ENCODE measurements at regions not wholly inside any gene's neighbourhood (a gene's known extent, or its start where the extent isn't known, plus 50 kb on each side); places are given as distances from the start of the nearest gene placed in this dataset.

DNA sequence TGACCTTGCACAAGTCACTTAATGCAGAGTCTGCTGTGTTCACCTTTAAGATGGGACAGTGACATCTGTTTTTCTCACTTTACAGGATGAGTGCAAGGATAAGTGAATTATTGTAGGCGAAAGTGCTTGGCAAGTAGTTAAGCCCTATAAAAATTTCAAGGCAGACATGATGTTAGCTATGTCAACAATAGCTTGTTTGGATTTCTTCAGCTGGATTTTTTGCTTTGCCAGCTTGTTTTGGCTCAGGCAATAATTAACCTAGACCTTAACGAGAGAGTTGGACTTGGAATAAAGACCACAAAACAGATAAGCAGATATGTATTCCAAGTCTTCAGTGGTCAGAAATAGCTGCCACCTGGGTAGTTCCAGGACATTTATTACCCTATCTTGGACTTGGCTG is 255.2 kb downstream of the ARL4A start:
- TF ChIP-seq ZFP3 (CRISPR knock-in tag; IDR thresholded peaks at IDR 0.05) (no peak), GLIS3 (CRISPR knock-in tag; IDR thresholded peaks at IDR 0.05) (no peak), ZC3H10 (CRISPR knock-in tag; IDR thresholded peaks at IDR 0.05) (no peak), RARB (CRISPR knock-in tag; IDR thresholded peaks at IDR 0.05) (no peak), ARNTL (CRISPR knock-in tag; IDR thresholded peaks at IDR 0.05; ENCODE audit: borderline replicate concordance, low read depth) (no peak), ZNF565 (CRISPR knock-in tag; conservative IDR thresholded peaks at IDR 0.05; ENCODE audit: low read depth) (no peak), ISL1 (CRISPR knock-in tag; IDR thresholded peaks at IDR 0.05) (no peak), ZNF8 (CRISPR knock-in tag; IDR thresholded peaks at IDR 0.05) (no peak), SNAI2 (CRISPR knock-in tag; IDR thresholded peaks at IDR 0.05) (no peak)
- TF ChIP-seq, protein P1, sequence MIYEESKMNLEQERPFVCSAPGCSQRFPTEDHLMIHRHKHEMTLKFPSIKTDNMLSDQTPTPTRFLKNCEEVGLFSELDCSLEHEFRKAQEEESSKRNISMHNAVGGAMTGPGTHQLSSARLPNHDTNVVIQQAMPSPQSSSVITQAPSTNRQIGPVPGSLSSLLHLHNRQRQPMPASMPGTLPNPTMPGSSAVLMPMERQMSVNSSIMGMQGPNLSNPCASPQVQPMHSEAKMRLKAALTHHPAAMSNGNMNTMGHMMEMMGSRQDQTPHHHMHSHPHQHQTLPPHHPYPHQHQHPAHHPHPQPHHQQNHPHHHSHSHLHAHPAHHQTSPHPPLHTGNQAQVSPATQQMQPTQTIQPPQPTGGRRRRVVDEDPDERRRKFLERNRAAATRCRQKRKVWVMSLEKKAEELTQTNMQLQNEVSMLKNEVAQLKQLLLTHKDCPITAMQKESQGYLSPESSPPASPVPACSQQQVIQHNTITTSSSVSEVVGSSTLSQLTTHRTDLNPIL (CRISPR knock-in tag; IDR thresholded peaks at IDR 0.05; ENCODE audit: low read depth): no peak
- TF ChIP-seq, protein P2, sequence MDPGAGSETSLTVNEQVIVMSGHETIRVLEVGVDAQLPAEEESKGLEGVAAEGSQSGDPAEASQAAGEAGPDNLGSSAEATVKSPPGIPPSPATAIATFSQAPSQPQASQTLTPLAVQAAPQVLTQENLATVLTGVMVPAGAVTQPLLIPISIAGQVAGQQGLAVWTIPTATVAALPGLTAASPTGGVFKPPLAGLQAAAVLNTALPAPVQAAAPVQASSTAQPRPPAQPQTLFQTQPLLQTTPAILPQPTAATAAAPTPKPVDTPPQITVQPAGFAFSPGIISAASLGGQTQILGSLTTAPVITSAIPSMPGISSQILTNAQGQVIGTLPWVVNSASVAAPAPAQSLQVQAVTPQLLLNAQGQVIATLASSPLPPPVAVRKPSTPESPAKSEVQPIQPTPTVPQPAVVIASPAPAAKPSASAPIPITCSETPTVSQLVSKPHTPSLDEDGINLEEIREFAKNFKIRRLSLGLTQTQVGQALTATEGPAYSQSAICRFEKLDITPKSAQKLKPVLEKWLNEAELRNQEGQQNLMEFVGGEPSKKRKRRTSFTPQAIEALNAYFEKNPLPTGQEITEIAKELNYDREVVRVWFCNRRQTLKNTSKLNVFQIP (CRISPR knock-in tag; IDR thresholded peaks at IDR 0.05; ENCODE audit: borderline replicate concordance, low read depth): no peak
- TF ChIP-seq, protein P3, sequence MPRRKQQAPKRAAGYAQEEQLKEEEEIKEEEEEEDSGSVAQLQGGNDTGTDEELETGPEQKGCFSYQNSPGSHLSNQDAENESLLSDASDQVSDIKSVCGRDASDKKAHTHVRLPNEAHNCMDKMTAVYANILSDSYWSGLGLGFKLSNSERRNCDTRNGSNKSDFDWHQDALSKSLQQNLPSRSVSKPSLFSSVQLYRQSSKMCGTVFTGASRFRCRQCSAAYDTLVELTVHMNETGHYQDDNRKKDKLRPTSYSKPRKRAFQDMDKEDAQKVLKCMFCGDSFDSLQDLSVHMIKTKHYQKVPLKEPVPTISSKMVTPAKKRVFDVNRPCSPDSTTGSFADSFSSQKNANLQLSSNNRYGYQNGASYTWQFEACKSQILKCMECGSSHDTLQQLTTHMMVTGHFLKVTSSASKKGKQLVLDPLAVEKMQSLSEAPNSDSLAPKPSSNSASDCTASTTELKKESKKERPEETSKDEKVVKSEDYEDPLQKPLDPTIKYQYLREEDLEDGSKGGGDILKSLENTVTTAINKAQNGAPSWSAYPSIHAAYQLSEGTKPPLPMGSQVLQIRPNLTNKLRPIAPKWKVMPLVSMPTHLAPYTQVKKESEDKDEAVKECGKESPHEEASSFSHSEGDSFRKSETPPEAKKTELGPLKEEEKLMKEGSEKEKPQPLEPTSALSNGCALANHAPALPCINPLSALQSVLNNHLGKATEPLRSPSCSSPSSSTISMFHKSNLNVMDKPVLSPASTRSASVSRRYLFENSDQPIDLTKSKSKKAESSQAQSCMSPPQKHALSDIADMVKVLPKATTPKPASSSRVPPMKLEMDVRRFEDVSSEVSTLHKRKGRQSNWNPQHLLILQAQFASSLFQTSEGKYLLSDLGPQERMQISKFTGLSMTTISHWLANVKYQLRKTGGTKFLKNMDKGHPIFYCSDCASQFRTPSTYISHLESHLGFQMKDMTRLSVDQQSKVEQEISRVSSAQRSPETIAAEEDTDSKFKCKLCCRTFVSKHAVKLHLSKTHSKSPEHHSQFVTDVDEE (CRISPR knock-in tag; IDR thresholded peaks at IDR 0.05): no peak

All from SK-N-SH treated with all-trans-retinoic acid at 6 μM for 48 hours (cell line).